ENCODE measurements at regions not wholly inside any gene's neighbourhood (a gene's known extent, or its start where the extent isn't known, plus 50 kb on each side); places are given as distances from the start of the nearest gene placed in this dataset.

- no peak for TF ChIP-seq POLR2A (IDR thresholded peaks at IDR 0.05; ENCODE audit: low read depth, low read length)
- no peak for TF ChIP-seq TAF1 (IDR thresholded peaks at IDR 0.05; ENCODE audit: borderline replicate concordance, low read depth, low read length)
- no peak for TF ChIP-seq POLR2AphosphoS5 (IDR thresholded peaks at IDR 0.05; ENCODE audit: low read depth, low read length)
Measured at GRCh38 chr13:19266979-19267378, 85.4 kb upstream of the TUBA3C start.
